Omental fat pad (tissue), 3 donors: ENCODE measurements at regions not wholly inside any gene's neighbourhood (a gene's known extent, or its start where the extent isn't known, plus 50 kb on each side); places are given as distances from the start of the nearest gene placed in this dataset.

ENCODE experiments used
- ATAC-seq: fragments of 150-250 bp; one replicate; pipeline ENCODE4 v1.9.1; 2016; ENCODE audit warnings: mild to moderate bottlenecking, moderate library complexity; ENCODE audit not compliant: low FRiP score
- DNase-seq: peaks from one replicate; pipeline ENCODE4 v3.0.0-alpha.2; 2019; ENCODE audit warnings: low spot score
- TF ChIP-seq, protein P1 (sequence below), 3 donors: fragments of 450-650 bp; IDR thresholded peaks; one replicate each; pipeline ENCODE4 v1.5.1; 2016 to 2017; ENCODE audit warnings: antibody characterized with exemption in 3 of 3, mild to moderate bottlenecking in 3 of 3, moderate library complexity in 2 of 3

DNA sequence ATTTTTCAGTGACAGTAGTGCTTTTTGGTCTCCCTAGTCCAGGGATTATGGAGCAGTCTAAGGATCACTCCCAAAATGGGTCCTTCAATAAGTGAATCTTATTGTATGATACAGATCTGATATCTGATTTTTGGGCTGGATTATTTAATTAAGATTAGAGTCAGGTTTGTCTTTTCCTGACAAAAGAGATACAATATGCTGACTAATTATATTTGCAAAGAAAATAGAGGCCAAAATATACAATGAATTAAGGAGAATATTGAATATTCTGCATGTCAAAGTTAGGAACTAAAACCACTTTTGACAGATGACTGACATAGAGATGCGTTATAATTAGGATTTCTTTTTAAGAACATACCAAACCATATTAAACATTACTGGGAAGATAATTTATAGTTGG lies 175.2 kb downstream of the FOXG1 start:
- ATAC-seq: no peak
- no peak for DNase-seq
- TF ChIP-seq, protein P1, sequence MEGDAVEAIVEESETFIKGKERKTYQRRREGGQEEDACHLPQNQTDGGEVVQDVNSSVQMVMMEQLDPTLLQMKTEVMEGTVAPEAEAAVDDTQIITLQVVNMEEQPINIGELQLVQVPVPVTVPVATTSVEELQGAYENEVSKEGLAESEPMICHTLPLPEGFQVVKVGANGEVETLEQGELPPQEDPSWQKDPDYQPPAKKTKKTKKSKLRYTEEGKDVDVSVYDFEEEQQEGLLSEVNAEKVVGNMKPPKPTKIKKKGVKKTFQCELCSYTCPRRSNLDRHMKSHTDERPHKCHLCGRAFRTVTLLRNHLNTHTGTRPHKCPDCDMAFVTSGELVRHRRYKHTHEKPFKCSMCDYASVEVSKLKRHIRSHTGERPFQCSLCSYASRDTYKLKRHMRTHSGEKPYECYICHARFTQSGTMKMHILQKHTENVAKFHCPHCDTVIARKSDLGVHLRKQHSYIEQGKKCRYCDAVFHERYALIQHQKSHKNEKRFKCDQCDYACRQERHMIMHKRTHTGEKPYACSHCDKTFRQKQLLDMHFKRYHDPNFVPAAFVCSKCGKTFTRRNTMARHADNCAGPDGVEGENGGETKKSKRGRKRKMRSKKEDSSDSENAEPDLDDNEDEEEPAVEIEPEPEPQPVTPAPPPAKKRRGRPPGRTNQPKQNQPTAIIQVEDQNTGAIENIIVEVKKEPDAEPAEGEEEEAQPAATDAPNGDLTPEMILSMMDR (IDR thresholded peaks at IDR 0.05): no peak

DNA sequence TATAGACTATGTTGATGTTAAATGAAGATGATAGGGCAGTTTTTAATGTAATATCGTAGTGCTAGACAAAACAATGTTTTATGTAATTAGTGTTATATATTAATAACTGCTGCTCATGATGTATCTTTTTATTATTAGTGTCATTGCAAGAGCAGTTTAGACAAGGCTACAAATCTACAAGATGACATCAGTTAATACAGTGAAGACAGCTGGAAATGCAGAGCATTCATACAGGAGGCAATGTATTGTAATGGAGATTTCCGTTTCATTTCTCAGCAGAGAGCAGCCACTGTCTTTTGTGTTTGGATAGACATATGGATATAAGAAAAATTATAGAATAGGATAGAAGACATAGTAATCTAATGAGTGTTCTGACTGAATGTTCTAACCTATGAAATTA lies 178.0 kb downstream of the FOXG1 start:
- DNase-seq (no peak), ATAC-seq (no peak)
- TF ChIP-seq, protein P1 (IDR thresholded peaks at IDR 0.05): no peak

DNA sequence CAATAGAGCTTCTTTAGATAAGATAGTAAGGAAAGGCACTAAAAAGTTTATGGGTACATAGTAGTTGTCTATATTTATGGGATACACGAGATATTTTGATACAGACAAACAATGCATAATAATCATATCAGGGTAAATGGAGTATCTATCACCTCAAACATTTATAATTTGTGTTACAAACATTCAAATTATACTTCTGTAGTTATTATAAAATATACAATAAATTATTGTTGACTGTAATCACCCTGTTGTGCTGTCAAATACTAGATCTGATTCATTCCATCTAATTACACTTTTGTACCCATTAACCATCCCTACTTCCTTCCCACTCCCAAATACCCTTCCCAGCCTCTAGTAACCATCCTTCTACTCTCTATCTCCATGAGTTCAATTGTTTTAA lies 179.7 kb downstream of the FOXG1 start:
- TF ChIP-seq, protein P1 (IDR thresholded peaks at IDR 0.05): no peak

DNA sequence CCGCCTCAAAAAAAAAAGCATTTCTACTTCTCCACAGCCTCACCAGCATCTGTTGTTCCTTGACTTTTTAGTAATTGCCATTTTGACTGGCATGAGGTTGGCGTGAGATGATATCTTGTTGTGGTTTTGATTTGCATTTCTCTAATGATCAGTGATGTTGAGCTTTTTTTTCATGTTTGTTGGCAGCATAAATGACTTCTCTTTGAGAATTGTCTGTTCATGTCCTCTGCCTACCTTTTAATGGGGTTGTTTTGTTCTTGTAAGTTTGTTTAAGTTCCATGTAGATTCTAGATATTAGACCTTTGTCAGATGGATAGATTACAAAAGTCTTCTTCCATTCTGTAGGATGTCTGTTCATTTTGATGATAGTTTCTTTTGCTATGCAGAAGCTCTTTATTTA lies 182.9 kb downstream of the FOXG1 start:
- TF ChIP-seq, protein P1 (IDR thresholded peaks at IDR 0.05): no peak
- DNase-seq: no peak
- no peak for ATAC-seq

More for the DNA sequence above, 179.7 kb downstream of the FOXG1 start:
- no peak for ATAC-seq
- DNase-seq: no peak

DNA sequence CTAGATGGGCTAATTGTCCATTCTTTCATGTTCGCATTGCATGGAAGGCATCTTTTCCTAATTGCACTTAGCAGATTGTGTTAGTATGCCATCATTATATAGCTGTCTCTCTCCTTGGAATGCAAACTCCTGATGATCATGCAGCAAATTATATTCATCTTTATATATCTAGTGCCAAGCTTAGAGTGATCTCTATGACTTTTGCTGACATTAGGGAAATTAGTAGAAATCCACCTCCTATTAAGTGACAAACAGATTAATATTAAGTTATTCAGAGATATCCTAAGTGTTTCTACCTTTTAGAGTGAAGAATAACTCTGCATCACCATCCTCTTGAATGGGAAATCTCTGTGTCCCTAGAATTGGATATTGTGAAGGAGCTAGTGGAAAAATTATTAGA lies 185.6 kb downstream of the FOXG1 start:
- TF ChIP-seq, protein P1 (IDR thresholded peaks at IDR 0.05): no peak
- DNase-seq: no peak
- no peak for ATAC-seq

DNA sequence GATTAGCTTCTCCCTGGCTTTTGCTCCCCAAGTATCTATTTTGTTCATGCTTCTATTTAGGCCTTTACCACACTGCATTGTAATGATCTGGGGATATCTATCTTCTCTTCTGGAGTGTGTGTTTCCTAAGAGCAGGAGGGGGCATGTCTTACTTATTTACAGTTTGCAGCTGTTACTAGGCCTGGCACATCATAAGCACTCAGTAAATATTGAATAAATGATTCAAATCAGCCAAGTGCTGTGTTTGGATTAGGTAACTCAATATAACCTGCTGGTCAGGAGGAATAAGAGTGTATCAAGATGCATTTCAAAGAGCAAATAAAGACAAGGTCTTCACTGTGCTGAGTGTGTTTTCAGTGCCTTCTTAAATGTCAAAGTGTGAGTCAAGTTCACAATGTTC lies 186.1 kb downstream of the FOXG1 start:
- ATAC-seq (no peak), DNase-seq (no peak)
- TF ChIP-seq, protein P1 (IDR thresholded peaks at IDR 0.05): no peak

DNA sequence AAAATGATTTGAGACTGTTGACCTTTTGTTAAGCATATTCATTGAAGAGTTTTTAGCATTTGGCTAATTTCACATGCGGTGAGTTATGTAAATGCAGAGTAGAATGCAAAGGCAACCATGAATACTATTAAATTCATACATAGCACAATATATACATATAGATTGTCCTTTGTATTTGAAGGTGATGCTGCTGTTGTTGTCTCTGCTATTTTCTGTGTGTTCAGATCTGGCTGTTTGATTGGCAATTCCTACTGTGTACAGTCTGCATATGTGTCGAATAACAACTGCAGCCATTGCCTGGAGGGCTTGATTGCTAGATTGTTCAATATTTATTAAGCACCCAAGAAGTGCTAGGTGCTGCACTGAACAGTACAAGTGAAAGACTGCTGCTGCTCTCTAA lies 187.4 kb downstream of the FOXG1 start:
- TF ChIP-seq, protein P1 (IDR thresholded peaks at IDR 0.05): no peak
- DNase-seq: no peak
- ATAC-seq: no peak
